ENCODE measurements at regions not wholly inside any gene's neighbourhood (a gene's known extent, or its start where the extent isn't known, plus 50 kb on each side); places are given as distances from the start of the nearest gene placed in this dataset.

GRCh38 chr22:27543460-27543859, 258.1 kb downstream of the MN1 start:
- TF ChIP-seq, protein P1, sequence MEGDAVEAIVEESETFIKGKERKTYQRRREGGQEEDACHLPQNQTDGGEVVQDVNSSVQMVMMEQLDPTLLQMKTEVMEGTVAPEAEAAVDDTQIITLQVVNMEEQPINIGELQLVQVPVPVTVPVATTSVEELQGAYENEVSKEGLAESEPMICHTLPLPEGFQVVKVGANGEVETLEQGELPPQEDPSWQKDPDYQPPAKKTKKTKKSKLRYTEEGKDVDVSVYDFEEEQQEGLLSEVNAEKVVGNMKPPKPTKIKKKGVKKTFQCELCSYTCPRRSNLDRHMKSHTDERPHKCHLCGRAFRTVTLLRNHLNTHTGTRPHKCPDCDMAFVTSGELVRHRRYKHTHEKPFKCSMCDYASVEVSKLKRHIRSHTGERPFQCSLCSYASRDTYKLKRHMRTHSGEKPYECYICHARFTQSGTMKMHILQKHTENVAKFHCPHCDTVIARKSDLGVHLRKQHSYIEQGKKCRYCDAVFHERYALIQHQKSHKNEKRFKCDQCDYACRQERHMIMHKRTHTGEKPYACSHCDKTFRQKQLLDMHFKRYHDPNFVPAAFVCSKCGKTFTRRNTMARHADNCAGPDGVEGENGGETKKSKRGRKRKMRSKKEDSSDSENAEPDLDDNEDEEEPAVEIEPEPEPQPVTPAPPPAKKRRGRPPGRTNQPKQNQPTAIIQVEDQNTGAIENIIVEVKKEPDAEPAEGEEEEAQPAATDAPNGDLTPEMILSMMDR (IDR thresholded peaks at IDR 0.05; ENCODE audit: low read depth, low read length) = no peak
- TF ChIP-seq POLR2A (IDR thresholded peaks at IDR 0.05; ENCODE audit: extremely low read depth, insufficient read length) = no peak

Data from NB4 (cell line).